ENCODE measurements at regions not wholly inside any gene's neighbourhood (a gene's known extent, or its start where the extent isn't known, plus 50 kb on each side); places are given as distances from the start of the nearest gene placed in this dataset.

DNA sequence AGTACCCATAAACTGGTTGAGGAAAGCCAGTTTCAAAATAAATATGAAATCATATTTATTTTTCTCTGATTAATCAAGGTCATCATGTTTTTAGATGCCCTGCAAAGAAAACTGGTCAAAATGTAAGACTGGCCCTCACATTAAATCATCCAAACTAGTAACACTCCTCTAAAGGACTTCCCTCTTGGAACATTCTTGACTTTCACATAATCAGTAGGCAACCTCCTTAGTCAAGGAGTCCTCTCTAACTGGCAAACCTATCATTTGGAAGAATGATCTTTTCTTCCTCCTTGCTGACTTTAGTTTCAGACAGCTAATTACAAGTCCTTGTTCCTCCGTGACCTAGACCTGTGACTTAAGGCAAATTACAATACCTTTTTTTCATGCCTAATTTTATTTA, 82.5 kb upstream of the DCBLD2 start:
- no peak for DNase-seq

DNA sequence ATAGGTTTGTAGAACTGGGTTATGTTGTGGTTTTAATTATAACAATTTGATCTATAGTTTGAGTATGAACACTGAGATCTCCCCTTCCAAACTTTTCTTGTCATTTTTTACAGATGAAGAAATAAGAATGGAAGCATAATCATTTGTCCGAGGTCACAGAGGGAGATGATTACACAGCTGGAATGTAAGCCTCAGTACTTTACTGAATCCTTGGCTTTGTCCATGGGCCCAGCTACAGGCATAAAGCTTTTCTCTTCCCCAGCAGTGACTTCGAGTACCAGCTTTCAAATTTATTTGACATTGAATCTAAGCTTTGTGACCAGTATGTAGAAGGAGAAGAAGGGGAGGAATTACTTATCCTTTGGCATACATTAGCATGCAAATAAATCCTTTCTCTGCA, 80.9 kb upstream of the DCBLD2 start:
- DNase-seq, result no peak

DNA sequence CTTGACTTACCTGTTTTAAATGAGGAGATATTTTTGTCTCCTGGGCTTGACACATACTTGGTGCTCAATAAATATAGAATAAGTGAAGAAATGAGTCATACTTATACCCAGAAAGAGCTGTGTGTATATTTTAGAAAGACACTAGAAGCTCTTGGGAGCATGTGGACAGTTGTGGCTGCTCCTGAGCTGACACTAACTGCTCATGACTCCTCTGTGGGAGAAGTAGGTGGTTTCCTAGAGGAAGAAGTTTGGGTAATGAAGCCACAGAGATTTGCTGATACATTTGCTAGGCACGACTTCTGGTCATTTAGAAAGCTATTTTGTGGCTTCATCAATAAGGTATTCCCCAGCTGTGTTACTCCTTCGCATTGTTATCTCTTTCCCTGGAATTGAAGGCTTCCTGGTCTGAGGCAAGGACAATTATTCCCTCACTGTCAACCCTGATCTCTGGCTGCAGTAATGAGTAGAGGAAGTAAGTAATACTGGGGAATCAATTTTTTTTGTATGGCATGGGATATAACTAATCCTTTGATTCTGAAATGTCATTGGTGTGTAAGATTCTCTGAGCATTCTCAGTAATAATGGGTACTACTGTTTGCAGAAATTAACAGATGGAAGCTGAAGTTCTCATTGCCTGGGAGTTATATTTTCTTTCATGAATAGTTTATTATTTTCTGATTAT, 79.6 kb upstream of the DCBLD2 start:
- peak; percentile 8 to 49 (median 31) for DNase-seq

DNA sequence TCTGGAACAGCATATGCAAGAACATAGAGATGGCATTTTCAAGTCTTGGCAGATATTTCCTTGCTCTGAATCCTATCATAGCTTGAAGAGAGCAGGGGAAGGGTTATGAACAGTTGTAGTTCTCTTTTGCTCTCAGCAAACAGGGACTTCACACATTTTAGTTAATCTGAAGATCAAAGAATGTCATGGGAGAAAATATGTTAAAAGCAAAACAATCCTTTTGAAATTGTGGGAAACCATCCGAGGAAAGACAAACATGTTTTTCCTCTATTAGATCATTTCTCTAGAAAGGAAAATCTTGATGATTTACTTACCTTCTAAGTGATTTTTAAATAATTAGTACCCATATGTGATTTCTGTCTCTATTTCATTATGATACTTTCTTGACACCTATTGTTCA, 77.8 kb upstream of the DCBLD2 start:
- no peak for DNase-seq

DNA sequence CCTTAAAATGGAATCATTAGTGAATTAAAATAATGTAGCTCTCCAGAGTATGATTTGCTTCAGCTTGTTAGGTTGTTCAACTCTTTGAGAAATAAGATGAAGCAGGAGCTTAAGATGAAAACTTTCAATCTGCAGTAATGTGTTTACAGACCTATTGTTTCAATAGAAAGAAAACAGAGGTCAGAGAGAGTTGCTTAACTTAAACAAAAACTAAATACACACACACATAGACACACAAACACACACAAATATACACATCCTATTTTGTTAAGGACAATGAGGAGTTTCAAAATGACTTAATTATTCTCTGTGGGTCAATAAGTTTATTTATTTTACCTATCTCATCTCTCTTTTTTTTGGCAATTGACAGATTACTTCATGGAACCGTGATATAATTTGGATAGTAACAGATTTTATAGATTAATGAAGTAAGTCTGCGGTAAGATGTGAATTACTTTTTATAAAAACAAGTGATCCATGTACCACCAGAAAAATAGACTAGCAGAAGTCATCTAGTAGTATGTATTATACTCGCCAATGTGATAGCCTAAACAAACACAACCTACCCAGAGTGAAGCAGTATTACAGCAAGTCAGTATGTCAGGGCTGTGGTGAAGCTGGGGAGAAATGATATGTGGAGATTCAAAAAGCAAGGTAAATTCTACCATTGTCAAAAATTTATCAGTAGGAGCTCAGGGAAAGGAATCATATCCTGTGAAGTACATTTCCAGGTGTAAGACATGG, 76.7 kb upstream of the DCBLD2 start:
- DNase-seq, result no peak

DNA sequence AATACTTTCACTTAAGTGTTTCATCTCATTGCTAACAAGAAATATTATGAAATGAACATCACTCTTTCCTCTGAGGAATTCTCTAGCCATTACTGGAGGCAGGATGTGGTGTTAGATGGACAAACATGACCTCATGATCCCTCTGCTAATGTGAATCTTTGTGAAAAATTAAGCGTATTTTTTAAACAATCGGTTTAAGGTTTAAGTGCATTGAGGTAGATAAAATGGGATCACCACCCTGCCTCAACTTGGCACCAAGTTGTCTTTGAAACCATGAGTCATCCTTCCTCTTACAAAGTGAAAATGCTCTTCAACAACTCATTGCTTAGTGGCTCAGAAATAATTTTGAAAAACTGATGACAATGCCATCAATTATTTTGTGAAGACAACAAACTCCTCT, 76.0 kb upstream of the DCBLD2 start:
- no peak for DNase-seq

DNA sequence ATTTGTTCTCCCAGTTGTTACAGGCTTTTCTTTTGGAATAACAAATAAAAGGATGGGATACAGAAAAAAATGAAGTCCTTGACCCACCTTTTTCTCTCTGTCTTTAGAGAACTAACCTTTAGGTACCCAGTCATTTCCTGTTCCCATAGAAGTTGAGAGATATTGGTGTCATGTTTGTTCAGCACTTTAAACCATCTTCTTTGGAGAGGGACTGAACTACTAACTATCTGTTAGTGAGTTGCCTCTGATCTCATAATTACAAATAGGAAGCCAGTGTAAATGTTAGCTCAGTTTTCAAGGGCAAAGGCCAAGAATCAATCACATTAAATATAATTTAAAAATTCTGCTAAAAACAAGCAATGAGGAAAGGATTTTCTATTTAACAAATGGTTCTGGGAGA, 72.9 kb upstream of the DCBLD2 start:
- DNase-seq, result no peak

DNA sequence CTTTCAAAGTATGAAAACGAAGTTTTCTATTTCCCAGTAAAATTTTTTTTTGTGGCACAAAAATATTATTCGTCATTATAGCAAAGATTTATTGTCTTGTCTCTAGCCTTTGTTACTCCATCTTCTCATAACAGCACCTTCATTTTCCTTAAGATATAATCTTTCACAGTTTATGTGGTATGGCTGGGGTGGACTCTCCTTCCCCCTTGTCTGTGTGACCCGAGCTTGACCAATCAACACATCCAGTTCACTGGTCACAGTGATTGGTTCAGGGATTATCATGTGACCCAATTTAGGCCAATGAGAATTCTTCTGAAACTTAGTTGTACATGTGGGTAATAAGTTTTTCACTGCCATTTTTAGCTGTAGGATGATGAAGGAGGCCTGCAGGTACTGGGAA, 71.2 kb upstream of the DCBLD2 start:
- no peak for DNase-seq

DNA sequence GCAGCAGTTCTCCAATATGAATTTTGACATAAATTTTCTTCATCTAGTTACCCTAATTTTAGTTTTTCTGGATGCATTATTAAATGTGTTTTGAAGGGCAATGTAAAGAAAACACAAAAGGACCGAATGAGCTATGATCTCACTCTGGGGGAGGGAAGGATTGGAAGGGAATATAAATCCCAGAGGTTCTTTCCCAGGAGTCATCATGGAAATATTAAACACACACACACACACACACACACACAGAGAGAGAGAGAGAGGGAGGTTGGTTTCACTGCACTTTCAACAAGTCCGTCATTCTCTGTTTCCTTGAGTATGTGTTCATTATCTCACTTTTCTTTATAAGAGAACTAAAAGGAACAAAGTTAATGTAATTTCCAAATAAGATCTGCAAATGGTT, 70.7 kb upstream of the DCBLD2 start:
- no peak for DNase-seq

DNA sequence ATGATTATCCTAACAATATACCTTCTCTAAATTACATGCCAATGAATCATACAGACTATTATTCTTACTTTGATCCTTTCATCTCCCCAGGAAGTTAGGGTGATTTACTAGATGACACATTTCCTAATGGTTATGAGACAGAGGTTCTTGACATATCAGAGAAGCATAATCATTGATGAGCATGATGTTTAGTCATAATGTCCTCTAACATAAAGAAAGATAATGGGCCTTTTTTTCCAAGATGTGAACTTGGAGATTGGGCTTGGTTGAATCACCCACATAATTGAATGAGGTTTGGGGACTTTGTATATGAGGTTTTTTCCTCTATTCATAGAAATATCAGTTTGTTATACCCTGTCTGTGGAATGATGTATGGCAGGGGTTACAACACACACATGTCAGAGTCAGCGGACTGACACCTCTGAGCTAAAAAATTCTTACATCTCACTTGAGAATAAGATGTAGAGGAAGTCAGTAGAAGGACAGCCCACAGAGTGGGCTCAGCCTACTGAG, 69.7 kb upstream of the DCBLD2 start:
- DNase-seq, result peak in 1 of 4 experiments; percentile 5

DNA sequence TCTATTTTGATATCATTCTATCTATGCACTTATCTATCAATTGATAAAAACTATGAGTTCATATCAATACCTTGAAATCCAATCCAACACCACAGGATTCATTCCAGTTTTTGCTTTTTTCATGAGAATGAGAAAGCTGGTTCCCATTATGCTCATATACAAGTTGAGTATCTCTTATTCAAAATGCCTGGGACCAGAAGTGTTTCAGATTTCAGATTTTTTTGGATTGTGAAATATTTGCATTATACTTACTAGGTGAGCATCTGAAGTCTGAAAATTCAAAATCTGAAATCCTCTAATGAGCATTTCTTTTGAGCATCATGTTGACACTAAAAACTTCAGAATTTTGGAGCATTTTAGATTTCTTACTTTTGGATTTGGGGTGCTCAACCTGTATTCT, 67.8 kb upstream of the DCBLD2 start:
- DNase-seq, result no peak

DNA sequence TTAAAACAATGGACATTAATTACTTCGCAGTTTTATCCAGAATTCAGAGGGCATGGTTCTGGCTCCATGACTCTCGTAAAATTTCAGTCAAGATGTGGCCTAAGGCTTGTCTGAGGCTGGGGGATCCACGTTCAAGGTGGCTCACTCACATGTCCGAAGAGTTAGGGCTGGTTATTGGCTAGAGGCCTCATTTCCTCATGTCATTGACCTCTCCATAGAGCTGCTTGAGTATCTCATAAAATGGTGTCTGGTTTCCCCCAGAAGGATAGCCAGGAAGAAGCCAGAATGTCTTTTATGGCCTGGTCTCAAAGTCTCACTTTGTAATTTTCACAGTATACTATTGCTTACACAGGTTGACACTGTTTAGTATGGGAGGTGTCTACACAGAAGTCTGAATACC, 67.3 kb upstream of the DCBLD2 start:
- no peak for DNase-seq

DNA sequence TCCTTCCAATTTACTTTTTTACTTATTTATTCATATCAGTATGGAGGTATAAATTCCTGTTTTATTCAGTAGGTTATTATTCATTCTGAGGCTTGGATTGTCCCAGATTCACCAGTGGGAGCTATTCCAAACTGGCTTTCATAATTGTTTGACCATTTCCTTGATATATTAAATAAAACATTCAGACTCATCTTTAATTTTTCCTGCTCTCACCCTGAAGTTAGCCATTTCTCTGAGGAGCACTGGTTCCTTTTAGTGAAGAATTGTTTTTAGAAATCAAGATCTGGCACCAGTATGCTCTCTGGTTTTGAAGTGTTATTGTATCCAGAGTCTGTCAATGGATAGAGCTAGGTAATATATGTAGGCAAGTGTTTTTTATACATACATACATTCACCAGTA, 66.9 kb upstream of the DCBLD2 start:
- no peak for DNase-seq

DNA sequence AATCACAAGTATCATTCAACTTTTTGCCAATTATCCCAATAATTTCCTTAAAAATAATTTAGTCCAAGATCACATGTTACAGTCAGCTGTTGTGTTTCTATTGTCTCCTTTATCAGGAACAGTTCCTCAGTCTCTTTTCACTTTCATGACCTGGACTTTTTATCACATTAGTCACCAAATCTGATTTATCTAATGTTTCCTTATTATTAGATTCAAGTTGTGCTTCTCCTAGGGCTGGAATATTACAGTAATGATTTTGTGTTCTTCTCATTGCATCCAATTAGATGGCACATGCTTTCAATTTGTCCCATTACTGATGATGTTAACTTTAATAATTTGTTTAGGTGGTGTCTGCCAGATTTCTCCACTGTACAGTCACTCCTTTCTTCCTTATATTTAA, 66.3 kb upstream of the DCBLD2 start:
- DNase-seq, result no peak

DNA sequence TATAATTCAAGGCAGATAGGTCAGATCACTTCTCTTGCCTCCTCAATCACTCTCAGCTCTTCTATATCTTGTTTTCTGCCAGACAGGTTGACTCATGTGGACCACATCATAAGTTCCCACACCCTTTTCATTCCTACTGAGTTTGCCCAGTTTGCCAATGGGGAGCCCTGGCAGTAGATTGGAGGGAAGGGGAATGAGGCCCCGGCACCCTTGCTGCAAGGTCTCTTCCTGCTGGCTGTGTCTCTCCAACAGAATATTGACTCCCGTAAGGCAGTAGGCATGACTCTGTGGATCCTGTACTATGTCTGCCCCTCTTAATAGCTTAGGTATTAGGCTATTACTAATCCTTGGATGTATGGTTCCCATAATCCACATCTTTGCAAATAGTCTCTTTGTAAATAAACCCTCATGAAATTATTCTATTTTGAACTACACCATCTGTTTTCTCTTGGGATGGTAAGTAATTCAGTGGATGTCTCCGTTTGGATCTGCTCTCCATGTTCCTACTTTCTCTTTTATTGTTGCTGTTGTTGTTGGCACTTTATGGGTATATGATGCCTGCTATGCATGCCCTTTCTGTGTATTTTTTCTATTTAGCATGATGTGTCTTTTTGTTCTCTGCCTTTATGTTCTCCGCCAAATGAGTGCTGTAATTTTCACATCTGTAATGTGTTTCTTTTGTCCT, 65.5 kb upstream of the DCBLD2 start:
- DNase-seq, result no peak

DNA sequence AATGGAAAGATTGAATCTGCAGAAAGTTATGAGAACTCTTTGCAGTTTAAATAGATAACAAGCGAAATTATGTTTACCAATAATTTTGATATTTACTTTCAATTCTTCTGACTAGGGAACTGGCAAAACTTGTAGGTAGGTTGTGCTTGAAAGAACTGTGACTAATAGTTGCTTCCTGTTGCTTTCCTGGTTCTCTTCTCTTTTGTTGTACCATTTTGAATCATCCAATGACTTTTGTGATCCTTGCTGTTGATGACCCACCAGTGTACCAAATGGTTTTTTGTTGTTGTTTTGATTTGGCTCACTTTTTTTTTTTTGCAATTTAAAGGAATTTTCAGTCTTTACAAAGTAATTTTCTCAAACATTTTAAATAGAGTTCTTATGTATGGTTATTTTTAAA, 64.9 kb upstream of the DCBLD2 start:
- DNase-seq, result no peak

DNA sequence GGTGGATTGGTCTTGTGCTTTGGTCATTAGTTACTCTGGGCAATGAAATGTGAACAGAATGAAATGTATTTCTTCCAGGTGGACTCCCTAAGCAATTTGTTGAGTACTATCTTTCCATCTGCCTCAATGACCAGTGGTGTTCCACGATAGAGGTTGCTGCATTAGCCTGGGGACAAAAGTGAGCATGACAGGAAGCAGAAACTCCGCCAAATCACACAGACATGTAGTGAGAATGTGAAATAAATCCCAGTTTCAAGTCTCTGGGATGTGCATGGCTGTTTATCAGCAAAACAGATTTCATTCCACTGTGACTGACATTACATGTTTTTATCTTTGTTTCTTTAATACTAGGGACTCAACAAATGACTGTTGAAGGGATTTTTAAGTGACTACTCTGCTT, 63.3 kb upstream of the DCBLD2 start:
- no peak for DNase-seq

DNA sequence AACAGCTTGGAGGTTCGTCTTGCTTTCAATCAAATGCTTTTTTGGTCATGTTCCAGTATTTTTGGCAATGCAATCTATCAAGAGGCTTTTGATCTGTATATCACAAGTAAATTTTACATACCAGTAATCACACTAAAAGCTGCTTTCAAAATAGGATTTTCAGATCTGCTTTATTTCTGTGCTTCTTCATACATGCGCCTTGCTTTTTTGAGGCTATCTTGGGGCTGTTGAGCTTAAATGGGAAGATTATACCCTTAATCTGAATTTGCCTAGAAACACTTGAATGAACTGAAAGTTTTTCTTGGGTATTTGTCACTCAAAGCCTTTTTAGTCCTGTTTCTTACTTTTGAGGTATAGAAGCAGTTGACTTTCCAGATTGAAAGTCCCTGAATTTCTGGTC, 62.1 kb upstream of the DCBLD2 start:
- DNase-seq, result no peak

DNA sequence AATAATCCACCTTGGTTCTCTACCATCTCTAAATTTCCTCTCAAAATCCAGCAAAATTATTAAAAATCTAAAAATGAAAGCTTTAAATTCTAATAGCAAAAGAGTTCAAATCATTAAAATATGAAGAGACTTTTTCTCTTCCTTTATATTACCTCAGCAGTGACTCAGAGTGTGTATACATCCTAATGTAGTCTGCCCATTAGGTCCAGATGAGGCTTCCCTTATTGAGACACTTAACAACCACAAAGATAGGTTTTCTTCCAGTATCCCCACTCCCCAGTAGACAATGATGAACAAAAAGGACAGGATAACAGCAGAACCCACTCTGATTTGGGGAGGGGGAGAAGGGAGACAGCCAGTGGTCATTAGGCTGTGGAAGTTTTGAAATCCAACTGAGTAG, 61.5 kb upstream of the DCBLD2 start:
- DNase-seq, result no peak

DNA sequence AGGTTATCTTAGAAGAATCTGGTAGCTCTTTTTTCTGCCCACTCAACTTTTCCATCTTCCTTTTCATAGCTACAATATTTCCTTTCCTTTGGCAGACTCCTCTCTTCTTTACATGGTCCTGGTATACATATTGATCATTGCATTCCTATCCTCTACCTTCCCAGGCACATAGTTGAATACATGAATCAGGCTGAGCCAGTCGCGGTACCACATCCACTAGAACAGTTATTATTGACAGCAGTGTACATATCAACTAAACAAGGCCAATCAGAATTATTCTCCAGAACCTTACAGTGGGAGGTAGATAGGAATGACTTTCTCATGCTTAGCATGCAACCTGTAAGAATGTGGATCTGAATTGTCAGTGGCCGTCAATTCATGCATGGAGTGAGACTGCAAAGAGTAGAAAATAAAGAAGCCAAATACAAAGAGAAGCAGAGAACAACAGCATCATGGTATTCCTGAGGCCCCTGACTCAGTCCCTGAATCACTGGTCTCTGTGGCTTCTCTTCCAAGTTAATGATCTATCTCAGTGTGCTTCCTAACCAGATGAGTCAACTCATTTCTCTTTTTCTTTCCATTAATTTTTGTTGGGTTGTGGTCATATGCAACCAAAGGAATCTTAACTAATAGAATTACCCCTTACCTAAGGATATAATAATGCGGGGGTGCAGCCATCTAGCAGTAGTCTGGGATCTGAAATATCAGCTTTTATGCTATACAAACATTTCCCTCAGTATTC, 60.9 kb upstream of the DCBLD2 start:
- DNase-seq, result no peak

DNA sequence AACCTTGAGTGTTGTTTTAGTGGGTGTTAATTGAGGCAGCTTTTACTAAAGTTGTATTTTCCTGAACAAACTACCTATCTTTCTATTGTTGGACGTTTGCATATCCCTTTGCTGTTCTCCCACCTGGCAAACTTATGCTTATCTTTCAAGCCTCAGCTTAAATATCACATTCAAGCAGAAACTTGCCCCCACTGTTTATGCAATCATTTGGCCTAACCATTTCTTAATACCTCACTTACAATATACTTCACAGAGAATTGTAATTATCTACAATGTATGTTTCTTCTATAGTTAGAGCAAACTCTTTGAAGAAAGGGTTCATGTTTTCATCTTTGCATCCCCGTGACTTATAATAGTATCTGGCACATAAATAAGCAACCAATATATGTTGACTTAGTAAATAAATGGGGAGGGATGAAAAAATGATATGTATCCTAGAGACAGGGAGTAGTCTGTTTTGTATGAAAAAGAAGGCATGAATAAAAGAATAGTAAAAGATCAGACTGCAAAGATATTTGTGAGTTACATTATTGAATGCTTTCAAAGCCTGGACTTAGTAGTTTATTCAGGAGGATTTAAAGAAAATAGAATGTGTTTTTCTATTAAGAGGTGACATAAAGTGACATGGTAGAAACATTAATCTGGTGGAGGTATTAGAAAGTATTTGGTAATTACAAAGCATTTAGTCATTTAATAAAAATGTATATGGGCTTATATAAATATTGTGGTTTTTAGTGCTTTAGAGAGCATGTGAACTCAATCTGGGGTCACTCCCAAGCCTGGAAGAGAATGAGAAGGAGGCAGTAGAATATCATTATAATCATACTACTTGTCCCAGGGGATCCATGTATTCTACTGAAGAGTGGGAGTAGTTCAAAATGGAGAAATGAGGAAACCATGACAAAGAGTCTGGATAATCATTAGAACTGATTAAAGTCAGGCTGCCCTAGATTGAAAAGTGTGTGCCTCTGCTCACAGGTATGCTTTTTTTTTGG, 60.0 kb upstream of the DCBLD2 start:
- DNase-seq, result no peak

DNA sequence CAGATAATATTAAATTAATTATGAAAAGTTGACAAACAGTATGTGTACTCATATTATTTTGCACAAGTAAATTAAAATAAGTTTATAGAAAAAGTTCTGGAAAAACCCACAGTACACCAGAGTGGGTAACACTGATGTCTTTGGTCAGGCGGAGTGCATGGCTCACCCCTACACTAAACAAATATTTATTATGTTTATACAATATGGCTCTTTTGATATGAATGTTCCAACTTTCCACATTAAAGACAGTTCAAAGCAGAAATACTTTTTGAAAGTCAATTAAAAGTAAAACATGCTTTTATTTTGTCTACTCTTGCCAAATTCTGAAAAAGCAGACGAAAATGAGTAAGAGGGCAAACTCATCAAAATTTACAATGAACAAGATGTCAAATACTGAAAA, 56.2 kb upstream of the DCBLD2 start:
- no peak for DNase-seq
